Calu3 (cell line): ENCODE measurements at regions not wholly inside any gene's neighbourhood (a gene's known extent, or its start where the extent isn't known, plus 50 kb on each side); places are given as distances from the start of the nearest gene placed in this dataset.
"Not testable (repeated sequence)": the region's sequence is repeated elsewhere in the genome, so short reads cannot be mapped to it uniquely, and the experiment has no call there.

Source experiments
- BruUV-seq: library from RNA; stranded (reverse); fragments of 400-500 nt; replicated peaks from 2 replicates; lab custom pipeline; 2021; lab: Mats Ljungman, UMichigan
- CTCF ChIA-PET: fragments of 300-600 bp; sonication (Branson Sonifier 250); formaldehyde crosslinking; loops from one replicate; lab custom pipeline; 2022; ENCODE audit warnings: antibody characterized with exemption; lab: Charles Lee
- DNase-seq: peaks from one replicate; pipeline ENCODE4 v3.0.0; 2022
- H3K27ac Mint-ChIP-seq: one replicate; pipeline ENCODE4 v1.8.0; 2022; ENCODE audit warnings: mixed read lengths; ENCODE audit not compliant: unreplicated experiment
- H3K27me3 Mint-ChIP-seq: one replicate; pipeline ENCODE4 v1.8.0; 2022; ENCODE audit warnings: mixed read lengths; ENCODE audit not compliant: unreplicated experiment
- H3K36me3 Mint-ChIP-seq: one replicate; pipeline ENCODE4 v1.8.0; 2022; ENCODE audit warnings: mild to moderate bottlenecking, moderate library complexity, mixed read lengths; ENCODE audit not compliant: insufficient read depth, unreplicated experiment
- H3K4me1 Mint-ChIP-seq: one replicate; pipeline ENCODE4 v1.8.0; 2022; ENCODE audit warnings: mild to moderate bottlenecking, low read depth, mixed read lengths; ENCODE audit not compliant: unreplicated experiment
- H3K4me3 Mint-ChIP-seq: one replicate; pipeline ENCODE4 v1.8.0; 2022; ENCODE audit warnings: mild to moderate bottlenecking, low read depth, moderate library complexity, mixed read lengths; ENCODE audit not compliant: unreplicated experiment
- H3K9me3 Mint-ChIP-seq: one replicate; pipeline ENCODE4 v1.8.0; 2022; ENCODE audit warnings: low read depth, mixed read lengths; ENCODE audit not compliant: unreplicated experiment
- CTCF ChIP-seq: fragments of 200-600 bp; IDR thresholded peaks from one replicate; pipeline ENCODE4 v1.8.0; 2022; ENCODE audit warnings: antibody characterized with exemption; ENCODE audit not compliant: unreplicated experiment
- intact Hi-C: fragments of 100-400 bp; cut with micrococcal nuclease; formaldehyde crosslinking; loops from one replicate; pipeline ENCODE4 v1.10.0; 2022; ENCODE audit not compliant: unreplicated experiment

DNA sequence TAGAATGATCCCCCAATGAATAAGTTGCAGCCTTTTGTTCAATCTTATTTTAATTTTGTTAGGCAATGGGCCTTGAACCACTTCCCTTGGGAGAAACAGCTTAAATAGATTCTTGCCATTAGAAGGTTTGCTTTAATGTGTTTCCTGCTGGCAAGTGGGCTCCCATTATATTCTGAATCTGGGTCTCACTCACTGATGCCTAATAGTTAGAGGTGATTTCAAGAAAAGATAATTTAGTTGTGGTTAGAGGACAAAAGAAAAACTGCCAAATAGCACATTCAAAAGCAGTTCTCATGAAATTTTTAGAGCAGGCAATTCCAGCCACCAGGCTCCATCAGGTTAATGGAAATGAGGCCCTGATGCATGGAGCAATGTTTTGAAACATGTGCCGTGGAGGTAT, 362.6 kb upstream of the CHORDC1 start:
- CTCF ChIA-PET: no interaction called here
- Mint-ChIP-seq H3K9me3 (no peaks in the 10 kb centered on the region), H3K4me3 (no peak overlapping the region), H3K4me1 (no peaks in the 10 kb centered on the region), H3K36me3 (no peaks in the 10 kb centered on the region), H3K27ac (no peak overlapping the region), H3K27me3 (no peaks in the 10 kb centered on the region)
- no TSS peak for BruUV-seq
- TF ChIP-seq CTCF: no peak
- DNase-seq: no peak
- intact Hi-C loops: no loop called here

DNA sequence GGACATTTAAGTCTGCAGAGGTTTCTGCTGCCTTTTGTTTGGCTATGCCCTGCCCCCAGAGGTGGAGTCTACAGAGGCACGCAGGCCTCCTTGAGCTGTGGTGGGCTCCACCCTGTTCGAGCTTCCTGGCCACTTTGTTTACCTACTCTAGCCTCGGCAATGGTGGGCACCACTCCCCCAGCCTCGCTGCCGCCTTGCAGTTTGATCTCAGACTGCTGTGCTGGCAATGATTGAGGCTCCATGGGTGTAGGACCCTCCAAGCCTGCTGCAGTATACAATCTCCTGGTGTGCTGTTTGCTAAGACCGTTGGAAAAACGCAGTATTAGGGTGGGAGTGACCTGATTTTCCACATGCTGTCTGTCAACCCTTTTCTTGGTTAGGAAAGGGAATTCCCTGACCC, 360.1 kb upstream of the CHORDC1 start:
- H3K4me1 Mint-ChIP-seq, CTCF ChIA-PET, DNase-seq: not testable (repeated sequence)

DNA sequence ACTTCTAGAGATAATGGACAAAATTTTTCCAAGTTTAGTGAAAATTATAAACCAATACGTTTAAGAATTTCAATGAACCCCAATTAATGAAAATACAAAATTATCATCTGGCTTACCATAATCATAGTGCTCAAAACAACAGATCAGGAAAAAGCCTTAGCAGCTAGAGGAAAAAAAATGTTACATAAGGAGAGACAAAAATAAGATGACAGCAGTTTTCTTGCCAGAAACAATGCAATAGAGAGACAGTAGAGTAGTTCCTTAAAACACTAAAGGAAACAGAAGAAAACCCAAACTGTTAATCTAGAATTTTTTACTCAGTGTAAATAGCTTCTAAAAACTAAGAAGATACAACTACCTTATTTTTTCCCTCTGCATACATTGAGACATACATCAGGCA, 341.7 kb upstream of the CHORDC1 start:
- no peak for TF ChIP-seq CTCF
- Mint-ChIP-seq H3K27me3 (no peaks in the 10 kb centered on the region), H3K4me3 (no peak overlapping the region), H3K4me1 (no peaks in the 10 kb centered on the region), H3K27ac (no peak overlapping the region), H3K9me3 (no peaks in the 10 kb centered on the region), H3K36me3 (no peaks in the 10 kb centered on the region)
- no TSS peak for BruUV-seq
- no peak for DNase-seq
- CTCF ChIA-PET: no interaction called here
- intact Hi-C loops: no loop called here

More for the DNA sequence above, 360.1 kb upstream of the CHORDC1 start:
- H3K27me3 Mint-ChIP-seq, H3K9me3 Mint-ChIP-seq, H3K4me3 Mint-ChIP-seq, BruUV-seq, H3K27ac Mint-ChIP-seq, H3K36me3 Mint-ChIP-seq, intact Hi-C loops: not testable (repeated sequence)

DNA sequence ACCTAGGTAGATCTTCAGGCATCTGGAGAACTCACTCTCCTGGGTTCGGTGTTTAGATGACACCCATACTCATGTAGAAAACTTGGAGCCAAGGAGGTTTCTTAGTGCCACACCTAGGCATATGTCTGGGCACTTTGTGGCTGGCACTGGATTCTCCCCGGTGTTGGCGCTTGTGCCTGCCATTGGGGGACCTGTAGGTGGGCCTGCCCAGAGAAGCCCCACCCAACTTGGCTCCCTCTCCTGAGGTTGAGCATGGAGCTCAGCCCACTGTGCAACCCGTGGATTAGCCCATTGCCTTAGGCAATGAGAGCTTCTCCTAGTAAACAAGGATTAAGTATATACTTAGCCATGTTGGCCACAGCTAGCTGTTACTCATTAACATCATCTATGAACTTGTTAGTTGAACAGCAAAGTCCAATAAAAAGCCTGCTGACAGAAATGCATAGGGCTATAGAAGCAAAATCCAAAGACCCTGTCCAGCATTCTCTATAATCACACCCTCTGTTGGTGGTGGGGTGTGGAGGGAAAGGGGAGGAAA, 335.5 kb upstream of the CHORDC1 start:
- CTCF ChIA-PET: no interaction called here
- no peak overlapping the region for H3K4me3 Mint-ChIP-seq
- H3K27ac Mint-ChIP-seq: no peak overlapping the region
- no peaks in the 10 kb centered on the region for H3K4me1 Mint-ChIP-seq
- BruUV-seq: no TSS peak
- no peak for TF ChIP-seq CTCF
- no peak for DNase-seq
- no peaks in the 10 kb centered on the region for H3K9me3 Mint-ChIP-seq
- H3K27me3 Mint-ChIP-seq: no peaks in the 10 kb centered on the region
- intact Hi-C loops: no loop called here
- H3K36me3 Mint-ChIP-seq: no peaks in the 10 kb centered on the region

DNA sequence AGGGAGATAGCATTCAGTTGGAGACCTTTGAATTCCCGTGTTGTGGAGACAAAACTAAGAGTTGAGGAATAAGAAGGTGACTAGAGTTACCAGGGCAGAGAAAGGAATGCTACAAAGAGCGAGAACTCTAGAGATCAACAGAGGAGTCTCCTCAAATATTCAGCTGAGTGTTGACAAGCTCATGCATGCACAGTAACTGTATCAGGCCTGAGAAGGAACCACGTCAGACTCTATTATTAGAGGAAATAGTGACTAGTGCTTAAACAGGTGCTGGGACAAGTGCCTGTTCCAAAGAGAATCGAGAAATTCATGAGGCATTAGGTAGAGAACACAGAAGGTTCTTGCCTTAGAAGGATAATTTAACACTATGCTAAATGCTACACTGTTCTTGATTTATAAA, 333.8 kb upstream of the CHORDC1 start:
- Mint-ChIP-seq H3K27ac (no peak overlapping the region), H3K36me3 (no peaks in the 10 kb centered on the region), H3K4me1 (no peaks in the 10 kb centered on the region), H3K4me3 (no peak overlapping the region), H3K9me3 (no peaks in the 10 kb centered on the region), H3K27me3 (no peaks in the 10 kb centered on the region)
- no peak for DNase-seq
- CTCF ChIA-PET: interaction anchor here (0.5 to 0.7 kb wide), 2 partner anchors 38 to 597 kb away, joined by 3 to 5 read pairs; no protein-coding TSS in a partner anchor
- intact Hi-C loops: no loop called here
- TF ChIP-seq CTCF: no peak
- no TSS peak for BruUV-seq
